ENCODE measurements at regions not wholly inside any gene's neighbourhood (a gene's known extent, or its start where the extent isn't known, plus 50 kb on each side); places are given as distances from the start of the nearest gene placed in this dataset.

- Histone ChIP-seq H3K27ac (no peak overlapping the region), H3K4me3 (no peak overlapping the region), H3K9me3 (no peaks in the 10 kb centered on the region), H3K27me3 (no peaks in the 10 kb centered on the region), H3K4me1 (no peaks in the 10 kb centered on the region), H3K36me3 (no peaks in the 10 kb centered on the region)
- intact Hi-C loops (cut with DNase I) = no loop called here
- no peak for TF ChIP-seq CTCF (IDR thresholded peaks at IDR 0.05)
- no peak for DNase-seq (ENCODE audit: low spot score in 2 of 2)
Observed at GRCh38 chr4:27985522-27985921, 1124.9 kb downstream of the STIM2 start.

GRCh38 chr4:27986476-27986875 is 1125.8 kb downstream of the STIM2 start:
- no peak for TF ChIP-seq CTCF (IDR thresholded peaks at IDR 0.05)
- no peak overlapping the region for H3K4me3 ChIP-seq
- H3K36me3 ChIP-seq = no peaks in the 10 kb centered on the region
- no peaks in the 10 kb centered on the region for H3K27me3 ChIP-seq
- no peak overlapping the region for H3K27ac ChIP-seq
- no peaks in the 10 kb centered on the region for H3K9me3 ChIP-seq
- no peak for DNase-seq (ENCODE audit: low spot score in 2 of 2)
- no peaks in the 10 kb centered on the region for H3K4me1 ChIP-seq
- intact Hi-C loops (cut with DNase I) = no loop called here

- Histone ChIP-seq H3K4me3 (no peak overlapping the region), H3K36me3 (no peaks in the 10 kb centered on the region), H3K27me3 (no peaks in the 10 kb centered on the region), H3K27ac (no peak overlapping the region), H3K4me1 (no peaks in the 10 kb centered on the region), H3K9me3 (no peaks in the 10 kb centered on the region)
- intact Hi-C loops (cut with DNase I) = no loop called here
- no peak for TF ChIP-seq CTCF (IDR thresholded peaks at IDR 0.05)
- no peak for DNase-seq (ENCODE audit: low spot score in 2 of 2)
Observed at GRCh38 chr4:28001698-28002097, 1141.1 kb downstream of the STIM2 start.

GRCh38 chr4:28004520-28004919 is 1143.9 kb downstream of the STIM2 start:
- intact Hi-C loops (cut with DNase I) = no loop called here
- DNase-seq (ENCODE audit: low spot score in 2 of 2) = no peak
- H3K4me1 ChIP-seq = no peaks in the 10 kb centered on the region
- no peak overlapping the region for H3K27ac ChIP-seq
- H3K4me3 ChIP-seq = no peak overlapping the region
- H3K9me3 ChIP-seq = no peaks in the 10 kb centered on the region
- TF ChIP-seq CTCF (IDR thresholded peaks at IDR 0.05) = no peak
- no peaks in the 10 kb centered on the region for H3K36me3 ChIP-seq
- H3K27me3 ChIP-seq = no peaks in the 10 kb centered on the region

GRCh38 chr4:28006021-28006420 is 1145.4 kb downstream of the STIM2 start:
- Histone ChIP-seq H3K9me3 (no peaks in the 10 kb centered on the region), H3K4me3 (no peak overlapping the region), H3K27me3 (no peaks in the 10 kb centered on the region), H3K27ac (no peak overlapping the region), H3K4me1 (no peaks in the 10 kb centered on the region), H3K36me3 (no peaks in the 10 kb centered on the region)
- no peak for DNase-seq (ENCODE audit: low spot score in 2 of 2)
- intact Hi-C loops (cut with DNase I) = no loop called here
- no peak for TF ChIP-seq CTCF (IDR thresholded peaks at IDR 0.05)

GRCh38 chr4:28007693-28008092 is 1147.1 kb downstream of the STIM2 start:
- no peak overlapping the region for H3K27ac ChIP-seq
- no peak for DNase-seq (ENCODE audit: low spot score in 2 of 2)
- no peaks in the 10 kb centered on the region for H3K36me3 ChIP-seq
- H3K4me3 ChIP-seq = no peak overlapping the region
- TF ChIP-seq CTCF (IDR thresholded peaks at IDR 0.05) = no peak
- H3K4me1 ChIP-seq = no peaks in the 10 kb centered on the region
- H3K9me3 ChIP-seq = no peaks in the 10 kb centered on the region
- intact Hi-C loops (cut with DNase I) = no loop called here
- no peaks in the 10 kb centered on the region for H3K27me3 ChIP-seq

Measured in ascending aorta (tissue), 2 donors.